ENCODE measurements at regions not wholly inside any gene's neighbourhood (a gene's known extent, or its start where the extent isn't known, plus 50 kb on each side); places are given as distances from the start of the nearest gene placed in this dataset.

- no peak for DNase-seq
Measured at GRCh38 chr10:110375121-110375520, 70.4 kb upstream of the SMNDC1 start.

- no peak for DNase-seq
Measured at GRCh38 chr10:110376021-110376766, 71.5 kb upstream of the SMNDC1 start.

GRCh38 chr10:110376767-110377160 is 72.0 kb upstream of the SMNDC1 start:
- DNase-seq, result no peak

GRCh38 chr10:110378006-110378405 is 73.3 kb upstream of the SMNDC1 start:
- DNase-seq, result no peak

- no peak for DNase-seq
Measured at GRCh38 chr10:110378533-110379108, 73.9 kb upstream of the SMNDC1 start.

GRCh38 chr10:110379831-110380230 is 75.1 kb upstream of the SMNDC1 start:
- no peak for DNase-seq

GRCh38 chr10:110380293-110380692 is 75.6 kb upstream of the SMNDC1 start:
- no peak for DNase-seq

- no peak for DNase-seq
Measured at GRCh38 chr10:110382695-110383094, 78.0 kb upstream of the SMNDC1 start.

- DNase-seq, result no peak
Measured at GRCh38 chr10:110387617-110387982, 82.9 kb upstream of the SMNDC1 start.

- no peak for DNase-seq
Measured at GRCh38 chr10:110387983-110388686, 83.4 kb upstream of the SMNDC1 start.

- no peak for DNase-seq
Measured at GRCh38 chr10:110388687-110389052, 84.0 kb upstream of the SMNDC1 start.

GRCh38 chr10:110389255-110389654 is 84.5 kb upstream of the SMNDC1 start:
- DNase-seq, result no peak

GRCh38 chr10:110391541-110391940 is 86.8 kb upstream of the SMNDC1 start:
- DNase-seq, result no peak

GRCh38 chr10:110392121-110392520 is 87.4 kb upstream of the SMNDC1 start:
- DNase-seq, result no peak

- DNase-seq, result no peak
Measured at GRCh38 chr10:110392868-110393740, 88.4 kb upstream of the SMNDC1 start.

- no peak for DNase-seq
Measured at GRCh38 chr10:110393866-110394265, 89.1 kb upstream of the SMNDC1 start.

- no peak for DNase-seq
Measured at GRCh38 chr10:110394296-110394695, 89.6 kb upstream of the SMNDC1 start.

GRCh38 chr10:110394898-110395297 is 90.2 kb upstream of the SMNDC1 start:
- DNase-seq, result no peak

- DNase-seq, result no peak
Measured at GRCh38 chr10:110395350-110396283, 90.9 kb upstream of the SMNDC1 start.

GRCh38 chr10:110396284-110396651 is 91.5 kb upstream of the SMNDC1 start:
- no peak for DNase-seq

GRCh38 chr10:110397856-110398255 is 93.1 kb upstream of the SMNDC1 start:
- DNase-seq, result no peak

GRCh38 chr10:110398419-110399105 is 93.8 kb upstream of the SMNDC1 start:
- DNase-seq, result no peak

Data from cerebellar nuclear complex (tissue), 1 donor.